ENCODE measurements at regions not wholly inside any gene's neighbourhood (a gene's known extent, or its start where the extent isn't known, plus 50 kb on each side); places are given as distances from the start of the nearest gene placed in this dataset.

DNA sequence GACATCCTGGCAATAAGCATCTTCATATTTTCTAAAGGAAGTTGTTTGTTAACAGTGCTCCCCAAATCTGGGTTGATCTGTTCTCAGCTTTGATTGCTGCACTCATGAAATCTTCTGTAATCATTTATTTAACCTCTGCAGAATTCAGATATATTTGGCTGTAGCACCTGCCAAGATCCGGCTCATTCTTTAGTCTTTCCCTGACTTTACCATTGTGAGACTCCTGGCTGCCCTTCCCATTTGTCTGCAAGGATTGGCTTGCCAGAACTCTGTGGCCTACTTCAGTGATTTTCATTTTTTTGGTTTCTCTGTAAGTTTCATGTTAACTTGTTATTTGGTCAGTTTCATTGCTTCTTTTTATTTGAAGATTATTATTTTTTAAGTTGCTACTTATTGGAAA, 191.2 kb upstream of the PLXNC1 start:
- H3K4me3 ChIP-seq (ENCODE audit: low read depth, low read length), result no peak overlapping the region
- TF ChIP-seq, protein P1, sequence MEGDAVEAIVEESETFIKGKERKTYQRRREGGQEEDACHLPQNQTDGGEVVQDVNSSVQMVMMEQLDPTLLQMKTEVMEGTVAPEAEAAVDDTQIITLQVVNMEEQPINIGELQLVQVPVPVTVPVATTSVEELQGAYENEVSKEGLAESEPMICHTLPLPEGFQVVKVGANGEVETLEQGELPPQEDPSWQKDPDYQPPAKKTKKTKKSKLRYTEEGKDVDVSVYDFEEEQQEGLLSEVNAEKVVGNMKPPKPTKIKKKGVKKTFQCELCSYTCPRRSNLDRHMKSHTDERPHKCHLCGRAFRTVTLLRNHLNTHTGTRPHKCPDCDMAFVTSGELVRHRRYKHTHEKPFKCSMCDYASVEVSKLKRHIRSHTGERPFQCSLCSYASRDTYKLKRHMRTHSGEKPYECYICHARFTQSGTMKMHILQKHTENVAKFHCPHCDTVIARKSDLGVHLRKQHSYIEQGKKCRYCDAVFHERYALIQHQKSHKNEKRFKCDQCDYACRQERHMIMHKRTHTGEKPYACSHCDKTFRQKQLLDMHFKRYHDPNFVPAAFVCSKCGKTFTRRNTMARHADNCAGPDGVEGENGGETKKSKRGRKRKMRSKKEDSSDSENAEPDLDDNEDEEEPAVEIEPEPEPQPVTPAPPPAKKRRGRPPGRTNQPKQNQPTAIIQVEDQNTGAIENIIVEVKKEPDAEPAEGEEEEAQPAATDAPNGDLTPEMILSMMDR (IDR thresholded peaks at IDR 0.05; ENCODE audit: insufficient read depth, low read depth, low read length, missing control alignments), result no peak
- DNase-seq (ENCODE audit: low read depth), result no peak

DNA sequence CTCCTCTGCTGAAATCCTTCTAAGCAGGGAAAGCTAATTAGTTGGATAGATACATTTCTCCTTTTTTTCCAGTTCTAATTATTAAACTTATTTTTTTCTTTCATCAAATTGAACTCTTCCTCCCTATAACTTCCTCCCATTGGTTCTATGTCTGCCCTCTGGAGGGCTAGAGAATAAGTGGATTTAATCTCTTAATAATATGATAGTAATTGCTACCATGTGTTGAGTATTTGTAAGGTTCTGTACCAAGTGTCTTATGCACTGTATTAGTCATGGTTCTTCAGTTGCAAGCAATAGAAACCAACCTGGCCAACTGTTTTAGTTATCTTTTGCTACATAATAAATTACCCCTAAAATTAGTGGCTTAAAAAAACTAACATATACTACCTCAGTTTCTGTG, 190.5 kb upstream of the PLXNC1 start:
- TF ChIP-seq, protein P1 (IDR thresholded peaks at IDR 0.05; ENCODE audit: insufficient read depth, low read depth, low read length, missing control alignments), result no peak
- no peak for DNase-seq (ENCODE audit: low read depth)
- no peak overlapping the region for H3K4me3 ChIP-seq (ENCODE audit: low read depth, low read length)

DNA sequence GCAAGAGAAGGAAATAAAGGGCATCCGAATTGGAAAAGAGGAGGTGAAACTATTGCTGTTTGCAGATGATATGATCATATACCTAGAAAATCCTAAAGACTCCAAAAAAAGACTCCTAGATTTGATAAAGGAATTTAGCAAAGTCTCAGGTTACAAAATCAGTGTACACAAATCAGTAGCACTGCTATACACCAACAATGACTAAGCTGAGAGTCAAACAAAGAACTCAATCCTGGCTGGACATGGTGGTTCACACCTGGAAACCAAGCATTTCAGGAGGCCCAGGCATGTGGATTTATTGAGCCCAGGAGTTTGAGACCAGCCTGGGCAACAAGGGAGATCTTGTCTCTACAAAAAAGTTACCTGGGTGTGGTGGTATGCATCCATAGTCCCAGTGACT, 188.7 kb upstream of the PLXNC1 start:
- no peak overlapping the region for H3K4me3 ChIP-seq (ENCODE audit: low read depth, low read length)
- TF ChIP-seq, protein P1 (IDR thresholded peaks at IDR 0.05; ENCODE audit: insufficient read depth, low read depth, low read length, missing control alignments), result no peak
- no peak for DNase-seq (ENCODE audit: low read depth)

DNA sequence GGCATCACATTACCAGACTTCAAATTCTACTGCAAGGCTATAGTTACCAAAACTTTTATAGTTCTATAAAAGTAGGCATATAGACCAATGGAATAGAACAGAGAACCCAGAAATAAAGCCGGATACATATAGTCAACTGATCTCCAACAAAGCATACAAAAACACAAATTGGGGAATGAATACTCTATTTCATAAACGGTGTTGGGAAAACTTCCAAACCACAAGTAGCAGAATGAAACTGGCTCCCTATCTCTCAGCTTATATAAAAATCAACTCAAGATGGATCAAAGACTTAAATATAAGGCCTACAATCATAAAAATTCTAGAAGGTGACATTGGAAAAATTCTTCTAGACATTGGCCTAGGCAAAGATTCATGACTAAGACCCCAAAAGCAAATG, 187.9 kb upstream of the PLXNC1 start:
- H3K4me3 ChIP-seq (ENCODE audit: low read depth, low read length), result no peak overlapping the region
- no peak for DNase-seq (ENCODE audit: low read depth)
- TF ChIP-seq, protein P1 (IDR thresholded peaks at IDR 0.05; ENCODE audit: insufficient read depth, low read depth, low read length, missing control alignments), result no peak

DNA sequence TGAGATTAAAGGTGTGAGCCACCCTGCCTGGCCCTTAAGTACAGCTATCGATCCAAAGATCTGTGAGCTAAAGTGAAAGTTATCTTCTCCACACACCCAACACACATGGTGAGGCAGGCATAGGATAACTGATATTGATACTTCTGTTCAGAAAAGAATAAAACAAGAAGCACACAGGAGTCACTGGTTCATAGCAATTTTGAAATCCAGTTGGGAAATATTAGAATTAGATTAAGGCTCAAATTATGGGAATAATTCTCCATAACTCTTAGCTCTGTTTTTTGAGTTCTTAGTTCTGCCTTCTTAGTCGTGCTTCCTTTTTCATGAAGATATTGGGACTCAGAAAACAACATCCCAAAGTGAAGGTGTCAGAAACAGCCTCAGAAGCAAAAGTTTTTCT, 186.0 kb upstream of the PLXNC1 start:
- DNase-seq (ENCODE audit: low read depth), result no peak
- TF ChIP-seq, protein P1 (IDR thresholded peaks at IDR 0.05; ENCODE audit: insufficient read depth, low read depth, low read length, missing control alignments), result no peak
- no peak overlapping the region for H3K4me3 ChIP-seq (ENCODE audit: low read depth, low read length)

DNA sequence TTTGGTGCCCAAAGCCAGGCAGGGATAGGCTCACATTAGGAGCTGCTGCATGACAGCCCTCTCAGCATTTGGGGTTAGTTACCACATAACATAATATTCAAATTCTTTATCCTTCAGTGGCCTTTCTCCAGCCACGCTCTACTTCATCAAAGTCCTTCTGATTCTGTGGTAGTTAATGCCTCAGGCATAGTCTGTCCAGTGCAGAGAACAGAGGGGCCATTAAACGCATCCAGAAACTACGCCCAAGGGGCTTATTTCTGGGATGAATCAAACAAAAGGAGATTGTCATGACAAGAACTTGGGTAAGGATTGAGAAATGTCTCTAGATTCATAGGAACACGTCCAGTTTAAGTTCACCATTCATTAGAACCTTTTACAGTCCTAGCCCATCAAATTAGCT, 183.4 kb upstream of the PLXNC1 start:
- no peak overlapping the region for H3K4me3 ChIP-seq (ENCODE audit: low read depth, low read length)
- DNase-seq (ENCODE audit: low read depth), result no peak
- TF ChIP-seq, protein P1 (IDR thresholded peaks at IDR 0.05; ENCODE audit: insufficient read depth, low read depth, low read length, missing control alignments), result no peak

DNA sequence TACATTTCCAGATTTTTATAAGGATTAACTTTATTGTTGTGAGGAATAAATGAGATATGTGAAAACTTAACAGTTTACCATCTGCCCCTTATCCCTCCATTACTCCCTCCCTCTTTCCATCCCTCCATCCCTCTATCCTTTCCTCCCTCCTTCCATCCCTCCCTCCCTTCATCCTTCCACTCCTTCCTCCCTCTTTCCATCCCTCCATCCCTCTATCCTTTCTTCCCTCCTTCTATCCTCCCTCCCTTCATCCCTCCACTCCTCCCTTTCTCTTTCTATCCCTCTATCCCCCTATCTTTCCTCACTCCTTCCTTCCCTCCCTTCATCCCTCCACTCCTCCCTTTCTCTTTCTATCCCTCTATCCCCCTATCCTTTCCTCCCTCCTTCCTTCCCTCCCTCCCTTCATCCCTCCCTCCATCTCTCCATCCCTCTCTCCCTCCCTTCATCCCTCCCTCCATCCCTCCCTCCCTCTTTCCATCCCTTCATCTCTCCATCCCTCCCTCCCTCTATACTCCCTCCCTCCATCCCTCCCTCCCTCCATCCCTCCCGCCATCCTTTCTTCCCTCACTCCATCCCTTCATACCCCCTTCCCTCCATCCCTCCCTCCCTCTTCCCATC, 181.8 kb upstream of the PLXNC1 start:
- TF ChIP-seq, protein P1 (IDR thresholded peaks at IDR 0.05; ENCODE audit: insufficient read depth, low read depth, low read length, missing control alignments), result no peak

More for the DNA sequence above, 181.8 kb upstream of the PLXNC1 start:
- DNase-seq (ENCODE audit: low read depth), result no peak
- H3K4me3 ChIP-seq (ENCODE audit: low read depth, low read length), result no peak overlapping the region

All from GM12865 (cell line).